NOMO-1 (cell line): ENCODE measurements at regions not wholly inside any gene's neighbourhood (a gene's known extent, or its start where the extent isn't known, plus 50 kb on each side); places are given as distances from the start of the nearest gene placed in this dataset.
A peak's percentile ranks its signal among the peaks of the same experiment; 100 is the strongest.

Experiments used
- DNase-seq, 2 experiments: peaks; one replicate each; lab custom pipeline; 2025; ENCODE audit not compliant: unreplicated experiment in 2 of 2; lab: John Stamatoyannopoulos, UW

- peak; percentile 14 to 68 for DNase-seq
These were observed 66.3 kb upstream of the DGKK start for GRCh38 chrX:50536955-50537354.
